Activated T-helper 9 cell treated with anti-CD3 and anti-CD28 coated beads, Interleukin-2, amount 50 U/mL, for 16 hours (primary cell): ENCODE measurements at regions not wholly inside any gene's neighbourhood (a gene's known extent, or its start where the extent isn't known, plus 50 kb on each side); places are given as distances from the start of the nearest gene placed in this dataset.

Source experiments
- DNase-seq: peaks from one replicate; pipeline ENCODE4 v3.0.0-alpha.2; 2020; ENCODE audit warnings: low read depth

DNA sequence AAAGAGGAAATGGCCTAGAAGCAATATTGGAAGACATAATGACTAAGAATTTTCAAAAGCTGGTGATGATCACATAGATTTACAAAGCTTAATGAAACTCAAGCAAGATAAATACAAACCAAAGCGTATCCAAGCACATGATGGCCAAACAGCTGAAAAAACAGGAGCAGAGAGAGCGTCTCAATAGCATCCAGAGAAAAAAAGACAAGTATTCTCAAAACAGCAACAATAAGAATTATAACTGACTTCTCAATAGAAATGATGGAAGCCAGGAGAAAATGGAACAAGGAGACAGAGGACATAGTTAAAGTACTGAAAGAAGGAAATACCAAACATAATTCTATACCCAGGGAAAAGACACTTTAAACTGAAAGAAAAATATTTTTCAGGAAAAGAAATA is 437.2 kb upstream of the TNP1 start:
- DNase-seq, result no peak

DNA sequence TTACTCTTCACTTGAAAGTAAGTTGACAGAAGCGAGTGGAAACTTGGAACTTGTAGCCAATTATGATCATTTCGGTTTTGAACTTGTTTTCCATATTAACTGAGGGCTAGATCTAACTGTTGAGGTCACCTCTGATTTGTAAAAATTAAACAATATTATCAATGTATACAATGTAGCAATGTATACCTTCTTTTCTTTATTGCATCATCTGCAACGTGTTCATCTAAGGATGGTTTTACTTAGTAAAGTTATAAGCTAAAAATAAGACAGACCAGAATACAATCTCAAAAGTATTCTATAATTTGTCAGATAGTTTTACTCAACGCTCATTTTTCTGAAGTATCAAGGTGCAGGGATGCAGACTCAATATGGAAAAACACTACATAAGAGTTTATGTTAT is 435.0 kb upstream of the TNP1 start:
- no peak for DNase-seq

DNA sequence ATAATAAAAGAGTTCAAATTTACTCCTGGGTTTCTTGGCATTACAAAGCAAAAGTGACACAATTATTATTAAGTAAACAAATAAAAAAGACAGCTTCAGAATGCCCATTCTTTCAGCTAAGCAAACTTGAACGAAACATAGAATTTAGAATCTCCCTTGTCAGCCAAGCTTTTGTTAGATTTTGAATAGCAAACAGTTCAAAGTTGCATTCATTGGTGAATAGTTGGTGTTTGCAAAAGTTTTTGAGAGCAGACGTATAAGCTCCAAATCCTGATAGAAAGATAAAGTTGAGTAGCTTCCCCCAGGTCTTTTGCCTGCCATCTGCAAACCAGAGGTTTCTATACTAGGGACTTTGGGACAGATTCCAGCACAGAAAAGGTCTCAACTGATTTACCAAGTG is 434.3 kb upstream of the TNP1 start:
- no peak for DNase-seq

DNA sequence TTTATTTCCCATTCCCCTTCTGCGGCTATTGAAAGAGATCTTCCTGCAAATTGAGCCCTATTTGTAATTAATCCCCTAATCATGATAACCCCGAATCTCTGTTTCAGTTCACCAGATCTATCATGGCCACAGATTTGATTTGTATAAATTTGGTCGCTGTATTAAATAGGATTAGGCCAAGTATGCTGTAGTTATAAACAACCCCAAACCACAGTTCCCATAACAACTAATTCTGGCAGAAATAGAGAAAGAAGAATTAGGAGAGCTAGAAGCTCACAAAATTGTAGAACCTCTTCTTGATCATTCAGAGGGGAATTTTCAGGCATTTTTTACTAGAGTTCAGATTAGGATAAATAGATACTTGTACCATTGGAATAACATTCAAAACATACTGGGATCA is 433.7 kb upstream of the TNP1 start:
- no peak for DNase-seq

DNA sequence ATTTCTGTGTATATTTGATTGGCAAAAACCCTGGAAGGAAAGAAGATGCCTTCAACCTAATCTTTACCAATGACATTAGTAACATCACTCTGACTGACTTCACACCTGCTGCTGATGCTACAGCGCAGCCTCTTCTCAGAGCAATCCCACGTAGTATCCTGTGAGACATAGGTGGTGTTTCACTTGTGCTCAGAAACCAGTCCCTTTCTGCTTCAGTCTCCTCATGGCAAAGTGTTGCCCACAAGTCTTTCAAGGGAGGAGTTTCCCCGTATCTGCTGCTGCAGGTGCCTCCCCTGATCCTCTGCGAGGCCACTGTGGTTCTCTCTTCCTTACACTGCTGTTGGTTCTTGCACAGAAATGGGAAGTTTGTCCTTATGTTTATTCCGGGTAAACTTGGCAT is 433.2 kb upstream of the TNP1 start:
- no peak for DNase-seq

DNA sequence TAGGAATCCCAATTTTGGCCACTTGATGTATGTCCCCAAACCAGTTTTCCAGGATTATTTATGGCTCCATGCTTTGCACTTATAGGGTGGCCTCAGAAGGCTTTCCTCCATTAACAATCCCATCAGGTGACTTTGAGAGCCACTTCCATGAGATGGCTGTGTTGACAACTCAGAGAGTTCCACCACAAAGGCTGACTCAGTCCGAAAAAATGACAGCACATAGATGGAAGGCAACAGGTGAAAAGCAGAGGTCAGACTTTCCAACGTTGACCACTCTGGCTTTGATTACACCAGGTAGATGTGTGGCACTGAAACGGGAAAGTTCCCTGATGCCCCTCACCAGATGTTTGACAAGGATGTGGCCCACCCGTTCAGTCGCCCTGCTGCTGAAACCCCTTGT is 431.4 kb upstream of the TNP1 start:
- DNase-seq, result no peak

DNA sequence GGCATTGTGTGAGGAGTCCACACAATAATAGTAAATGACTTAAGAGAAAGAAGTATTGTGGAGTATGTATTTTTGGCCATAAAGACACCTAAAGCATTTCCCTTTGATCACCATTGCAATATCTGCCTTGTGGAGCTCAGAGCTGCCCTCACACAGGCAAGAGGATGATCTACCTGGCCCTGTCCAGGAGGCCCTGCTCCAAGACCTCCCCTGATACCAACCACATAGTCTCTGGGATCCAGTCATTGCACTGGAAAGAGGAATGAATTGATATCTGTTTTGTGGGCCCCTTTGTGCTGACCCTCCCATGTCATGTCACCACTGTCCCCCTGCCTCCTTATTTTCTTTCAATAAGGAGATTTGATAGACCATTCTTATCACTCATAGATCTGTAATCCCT is 430.6 kb upstream of the TNP1 start:
- no peak for DNase-seq

DNA sequence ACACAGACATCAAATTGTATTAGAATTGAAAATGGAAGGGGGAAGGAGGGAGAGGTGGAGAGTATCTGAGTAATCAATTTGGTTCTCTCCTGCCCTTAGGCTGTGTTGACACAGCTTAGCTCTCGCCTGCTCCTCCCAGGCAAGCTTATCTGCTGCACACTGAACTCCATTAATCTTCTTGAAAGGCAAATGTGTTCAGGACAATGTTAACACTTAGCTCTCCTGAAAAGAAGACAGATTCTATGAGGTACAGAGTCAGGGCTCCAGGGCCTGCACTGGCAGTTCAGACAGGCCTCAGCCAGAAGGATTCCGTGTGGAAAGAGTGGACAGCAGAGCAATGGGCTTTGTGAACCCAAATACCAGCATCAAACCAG is 430.0 kb upstream of the TNP1 start:
- no peak for DNase-seq

DNA sequence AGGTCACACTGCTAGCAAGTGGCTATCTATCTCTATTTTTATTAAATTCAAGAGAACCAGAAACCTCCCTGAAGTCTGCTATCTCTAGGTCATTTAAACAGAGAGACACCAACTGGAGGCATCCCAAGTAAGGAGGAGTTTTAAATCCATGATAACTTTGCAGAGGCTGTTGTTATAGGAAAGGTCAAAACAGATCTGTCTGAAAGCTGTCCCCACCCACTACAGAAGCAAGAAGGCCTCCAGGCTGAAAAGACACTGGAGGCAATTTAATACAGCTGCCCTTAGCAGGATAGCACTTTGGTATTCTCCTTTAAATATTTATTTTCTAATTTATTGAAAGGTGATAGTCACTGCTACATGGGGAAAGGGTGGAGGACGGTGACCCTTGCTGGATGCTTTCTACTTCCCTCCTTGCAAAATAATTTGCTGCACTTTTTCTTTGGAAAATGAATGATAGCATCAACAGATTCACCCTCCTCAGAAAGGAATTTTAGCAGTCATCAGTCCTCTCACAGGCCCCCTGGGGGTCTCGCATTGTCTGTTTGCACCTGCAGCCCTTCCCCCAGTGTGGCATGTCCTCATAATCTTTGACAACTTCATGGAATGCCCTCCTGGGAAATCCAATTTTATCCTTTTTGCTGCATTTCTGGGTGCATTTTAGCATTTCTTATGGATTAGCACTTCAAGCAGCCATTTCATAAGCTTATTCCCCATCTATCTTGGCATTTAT is 429.5 kb upstream of the TNP1 start:
- DNase-seq, result no peak

DNA sequence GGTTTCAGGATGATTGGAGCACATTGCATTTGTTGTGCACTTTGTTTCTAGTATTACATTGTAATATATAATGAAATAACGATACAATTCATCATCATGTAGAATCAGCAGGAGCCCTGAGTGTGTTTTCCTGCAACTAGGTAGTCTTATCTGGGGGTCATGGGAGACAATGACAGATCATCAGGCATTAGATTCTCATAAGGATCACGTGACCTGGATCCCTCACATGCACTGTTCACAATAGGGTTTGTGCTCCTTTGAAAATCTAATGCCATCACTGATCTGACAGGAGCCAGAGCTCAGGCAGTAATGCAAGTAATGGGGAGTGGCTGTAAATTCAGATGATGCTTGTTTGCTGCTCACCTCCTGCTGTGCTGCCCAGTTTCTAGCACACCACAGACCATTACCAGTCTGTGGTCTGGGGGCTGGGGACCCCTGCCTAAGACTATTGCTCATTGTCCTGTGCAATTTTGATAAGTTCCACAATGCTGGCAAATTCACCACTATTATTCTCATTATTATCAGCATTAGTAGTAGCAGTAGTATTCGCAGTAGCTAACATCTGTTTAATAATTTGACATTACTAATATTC is 428.7 kb upstream of the TNP1 start:
- DNase-seq, result no peak

DNA sequence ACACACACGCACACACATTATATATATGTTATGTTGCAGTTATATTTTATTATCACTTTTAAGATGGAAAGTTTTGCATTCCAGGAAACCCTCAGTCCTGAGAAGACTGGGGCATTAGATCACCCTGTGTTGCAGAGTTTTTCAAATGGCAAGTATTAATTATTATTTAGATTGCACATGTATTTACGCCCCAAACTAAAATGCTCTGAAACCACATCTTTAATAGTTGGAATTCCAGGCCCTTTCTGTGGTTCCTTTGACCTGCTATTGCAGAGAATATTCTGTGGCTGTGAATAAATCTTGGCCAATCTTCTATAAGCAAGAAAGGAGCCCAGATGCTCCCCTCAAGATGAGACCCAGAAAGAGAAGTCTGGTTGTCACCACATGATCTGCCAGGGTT is 427.0 kb upstream of the TNP1 start:
- DNase-seq, result no peak

DNA sequence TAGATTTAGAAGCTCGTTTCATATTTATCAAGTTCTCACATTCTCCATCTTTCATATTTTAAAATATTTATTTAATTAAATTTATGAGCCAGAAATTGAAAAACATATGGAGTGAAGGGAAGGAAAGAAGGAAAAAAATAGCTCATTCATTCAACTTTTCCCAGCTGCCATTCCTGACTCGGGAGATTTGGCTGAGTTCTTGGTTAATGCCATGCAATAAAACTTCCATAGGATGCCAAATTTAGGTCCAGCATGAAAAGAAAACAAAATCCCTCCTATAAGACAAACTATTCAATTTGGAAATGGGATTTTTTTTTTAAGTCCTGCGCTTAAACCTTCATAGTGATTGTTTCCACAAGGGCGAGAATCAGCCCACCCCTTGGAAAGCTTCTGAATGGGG is 426.1 kb upstream of the TNP1 start:
- DNase-seq, result no peak

DNA sequence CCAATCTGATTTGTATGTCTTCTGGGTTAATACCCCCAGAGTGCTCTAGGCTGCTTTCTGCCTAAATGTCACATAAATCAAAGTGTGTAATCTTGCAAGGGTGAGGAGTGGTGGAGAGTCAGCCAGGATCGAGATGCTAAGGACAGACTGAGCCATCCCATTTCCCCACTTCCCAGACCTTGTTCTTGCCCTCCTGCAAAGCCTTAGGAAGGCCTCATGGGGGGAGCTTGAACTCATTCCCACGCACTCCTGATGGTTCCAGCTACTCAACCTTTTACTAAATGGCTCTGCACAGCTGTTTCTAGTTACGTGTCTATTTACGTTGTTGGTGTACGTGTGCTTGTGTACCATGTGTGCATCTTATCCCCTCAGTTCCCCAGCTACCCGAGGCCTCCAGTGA is 423.6 kb upstream of the TNP1 start:
- DNase-seq, result no peak

DNA sequence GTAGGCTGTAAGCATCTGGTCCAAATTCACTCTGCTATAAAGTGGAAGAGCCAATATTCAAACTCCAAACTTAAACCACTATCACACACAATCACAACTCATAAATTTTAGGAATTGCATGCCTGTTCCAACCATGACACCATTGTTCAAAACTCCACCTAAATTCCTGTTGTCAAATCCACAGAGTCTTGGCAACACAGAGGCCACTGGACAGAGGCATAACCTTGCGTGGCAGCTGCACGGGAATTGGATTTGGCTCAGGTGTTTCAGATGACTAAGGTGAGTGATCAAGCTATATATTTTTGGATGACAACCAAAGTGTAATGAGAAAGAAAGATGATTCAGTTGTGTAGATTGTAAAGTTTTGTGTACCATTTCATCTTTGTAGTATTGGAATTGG is 422.7 kb upstream of the TNP1 start:
- no peak for DNase-seq

DNA sequence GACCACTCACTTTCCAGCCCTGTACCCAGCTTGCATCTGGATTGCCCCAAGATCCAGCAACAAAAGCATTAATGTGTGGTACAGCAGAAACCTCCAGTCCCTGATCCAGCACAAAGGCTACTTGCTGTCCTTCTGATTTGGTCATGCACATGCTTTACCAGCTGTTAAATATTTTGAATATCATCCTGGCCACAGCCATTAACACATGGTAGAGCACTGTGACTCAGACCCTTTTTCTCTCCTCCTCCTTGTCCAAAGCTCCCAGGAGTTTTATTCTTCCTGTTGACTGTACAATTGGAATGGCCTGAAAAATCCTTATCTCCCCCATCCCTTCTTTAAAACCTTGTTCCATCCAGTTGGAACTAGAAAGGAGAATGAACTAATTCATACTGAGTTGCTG is 419.7 kb upstream of the TNP1 start:
- DNase-seq, result no peak

DNA sequence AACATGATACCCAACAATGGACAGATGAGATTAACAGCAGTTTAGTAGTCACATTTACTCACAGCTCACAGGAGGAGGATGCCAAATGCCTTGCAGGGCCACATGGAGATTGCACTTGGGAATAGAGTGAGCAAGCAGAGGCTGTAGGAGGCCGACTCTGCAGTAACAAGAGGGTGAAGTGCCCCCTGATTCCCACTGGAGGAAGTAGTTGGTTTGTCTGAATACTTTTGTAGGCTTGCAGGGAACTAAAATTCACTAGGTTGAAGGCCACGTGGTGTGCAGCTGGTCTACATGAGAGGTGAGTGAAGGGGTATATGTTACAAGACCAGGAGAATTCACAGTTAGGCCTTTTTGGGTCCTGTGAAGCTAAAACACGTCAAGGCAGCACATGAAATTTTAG is 419.3 kb upstream of the TNP1 start:
- DNase-seq, result no peak

DNA sequence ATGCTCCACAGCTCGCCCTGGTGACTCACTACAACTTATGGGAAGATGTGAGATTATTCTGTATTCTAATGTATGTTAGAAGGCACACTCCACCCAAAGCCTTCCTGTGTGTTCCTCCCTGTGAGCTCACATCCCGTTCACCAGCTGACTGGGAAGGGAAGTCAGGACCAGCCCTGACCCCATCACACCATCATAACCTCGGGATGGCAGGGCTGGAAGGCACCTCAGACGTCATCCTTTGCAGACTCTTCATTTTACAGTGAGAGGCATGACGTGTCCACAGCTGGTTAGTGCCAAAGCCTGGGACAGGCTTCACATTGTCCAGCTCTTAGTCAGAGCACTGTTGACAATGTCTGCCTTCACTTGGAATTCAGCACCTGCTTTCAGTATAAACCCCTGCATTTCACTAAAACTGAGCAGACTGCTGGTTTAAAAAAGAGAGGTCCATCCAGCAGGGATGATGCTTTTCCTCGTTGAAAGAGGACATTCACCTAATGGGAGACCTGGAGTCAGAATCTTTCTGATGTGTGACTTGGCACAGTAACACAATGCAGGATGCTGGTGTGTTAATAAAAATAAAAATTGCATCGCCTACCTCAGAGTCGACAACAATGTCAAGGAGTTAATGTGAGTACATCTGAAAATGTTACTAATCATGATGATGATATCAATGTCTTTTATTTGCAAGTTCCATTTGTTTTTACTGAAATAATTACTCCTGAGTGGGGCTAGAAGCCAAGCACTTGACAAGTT is 418.0 kb upstream of the TNP1 start:
- DNase-seq, result no peak

DNA sequence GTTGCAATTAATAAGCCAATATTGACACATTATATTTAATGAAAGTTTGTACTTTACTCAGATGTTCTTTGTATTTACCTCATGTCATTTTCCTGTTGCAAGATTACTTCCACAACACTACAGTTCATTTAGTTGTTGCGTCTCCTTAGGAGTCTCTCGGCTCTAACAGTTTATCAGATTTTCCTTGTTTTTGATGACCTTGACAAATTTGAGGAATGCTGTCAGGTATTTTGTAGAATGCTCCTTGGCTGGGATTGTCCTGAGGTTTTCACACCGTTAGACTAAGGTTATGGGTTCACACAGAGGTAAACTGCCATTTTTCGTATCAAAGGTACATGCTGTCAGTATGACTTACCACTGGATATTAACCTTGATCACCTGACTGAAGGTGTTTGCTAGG is 416.6 kb upstream of the TNP1 start:
- no peak for DNase-seq

DNA sequence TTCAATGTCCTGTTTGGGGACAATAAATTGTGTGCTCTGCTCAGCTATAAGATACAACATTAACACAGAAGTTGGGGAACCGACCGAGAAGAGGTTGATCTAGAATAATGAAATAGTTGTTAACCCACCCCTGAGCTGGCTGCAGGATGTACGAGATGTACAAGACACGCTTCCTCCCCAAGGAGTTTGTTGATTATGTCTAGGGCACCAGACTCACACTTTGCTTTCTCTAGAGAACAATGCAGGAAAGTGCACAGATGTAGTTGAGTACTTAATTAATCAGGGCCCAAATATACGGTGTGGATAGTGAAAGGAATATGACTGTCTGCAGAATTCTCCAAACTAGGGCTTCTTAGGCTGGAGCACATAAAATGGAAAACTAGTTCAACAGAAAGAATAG is 415.2 kb upstream of the TNP1 start:
- DNase-seq, result no peak

DNA sequence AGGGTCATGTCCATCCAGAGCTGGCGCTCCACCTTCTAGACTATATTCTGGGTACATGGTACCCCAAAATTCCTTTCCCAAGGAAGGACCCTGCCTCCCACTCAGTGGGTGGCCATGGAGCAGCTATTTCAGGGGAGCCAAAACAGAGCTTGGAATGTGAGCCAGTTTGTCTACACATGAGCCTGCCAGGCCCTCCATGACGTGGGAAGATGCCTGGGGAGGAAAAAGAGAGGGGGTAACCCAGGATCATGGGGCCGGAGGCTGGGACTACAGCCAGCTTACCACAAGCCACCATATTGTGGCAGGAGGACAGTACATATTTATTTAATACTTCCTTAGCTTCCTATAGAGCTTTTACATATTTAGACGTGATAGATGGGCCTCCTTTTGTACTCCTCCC is 414.7 kb upstream of the TNP1 start:
- DNase-seq, result no peak

DNA sequence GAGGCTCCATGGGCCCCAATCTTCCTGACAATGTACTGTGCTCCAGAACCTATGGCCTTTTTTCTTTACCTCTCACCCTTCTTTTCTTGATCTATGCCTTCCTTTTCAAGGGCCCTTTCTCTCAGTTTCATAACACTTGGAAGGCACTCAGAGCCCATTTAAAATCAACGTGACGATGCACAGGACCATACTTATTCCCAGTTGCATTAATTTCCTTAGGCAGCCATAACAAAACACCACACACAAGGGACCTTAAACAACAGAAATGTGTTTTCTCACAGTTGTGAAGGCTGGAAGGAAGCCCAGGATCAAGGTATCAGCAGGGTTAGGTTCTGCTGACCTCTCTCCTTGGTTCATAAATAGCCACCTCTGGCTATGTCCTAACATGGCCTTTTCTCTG is 414.0 kb upstream of the TNP1 start:
- no peak for DNase-seq

DNA sequence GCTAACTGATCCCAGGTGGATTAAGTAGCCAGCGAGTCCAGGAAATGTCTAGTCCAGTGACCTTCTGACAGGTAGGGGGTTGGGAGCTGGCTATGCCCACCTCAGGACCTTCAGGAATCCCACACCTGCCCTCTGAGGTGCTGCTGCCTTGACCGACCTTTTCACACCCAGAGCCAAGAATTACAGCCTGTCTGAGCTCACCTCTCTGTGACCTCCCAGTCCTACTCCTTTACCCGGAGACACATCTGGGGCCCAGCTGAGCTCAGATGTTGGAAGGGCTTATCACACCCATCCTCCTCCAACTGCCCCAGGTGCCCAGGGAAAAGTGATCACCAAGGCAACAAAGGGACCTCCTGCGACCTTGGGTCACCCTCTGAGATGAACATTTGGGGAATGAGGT is 413.3 kb upstream of the TNP1 start:
- no peak for DNase-seq

DNA sequence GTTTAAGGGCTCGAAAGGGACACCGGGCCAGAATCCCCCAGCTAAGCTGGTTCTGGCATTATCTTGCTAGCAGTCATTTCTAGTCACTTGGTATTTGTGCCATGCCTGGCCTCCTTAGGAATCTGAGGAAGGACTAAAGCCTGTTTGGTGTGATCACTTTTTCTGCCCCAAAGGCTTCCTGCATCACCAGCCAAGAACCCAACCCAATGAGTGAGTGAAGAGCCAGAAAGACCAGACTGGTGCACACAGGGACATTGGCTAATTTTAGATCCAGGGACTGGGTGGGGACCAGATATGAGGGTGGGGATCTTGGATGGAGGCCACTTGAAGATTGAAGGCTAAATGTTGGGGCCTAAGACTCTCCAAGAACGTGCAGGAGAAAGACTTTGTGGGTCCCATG is 411.9 kb upstream of the TNP1 start:
- no peak for DNase-seq
